ENCODE measurements at regions not wholly inside any gene's neighbourhood (a gene's known extent, or its start where the extent isn't known, plus 50 kb on each side); places are given as distances from the start of the nearest gene placed in this dataset.

DNA sequence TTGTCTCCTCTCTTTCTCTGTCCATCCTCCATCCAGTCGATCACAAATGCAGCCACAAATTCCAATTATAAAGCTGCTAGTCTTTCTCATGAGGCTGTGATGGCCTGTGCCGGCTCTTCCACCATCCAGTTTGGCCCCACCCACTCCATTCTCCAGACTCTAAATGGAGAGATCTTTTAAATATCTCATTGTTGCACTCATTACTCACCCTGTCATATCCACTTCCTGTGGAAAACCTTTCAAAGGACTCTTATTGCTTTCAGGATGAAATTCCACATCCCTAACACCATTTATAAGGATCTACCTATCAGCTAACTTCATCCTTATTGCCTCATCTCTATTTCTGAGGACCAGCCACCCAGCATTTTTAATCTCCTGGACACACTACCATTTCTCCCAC lies 70.6 kb downstream of the NRN1 start:
- H3K9me3 ChIP-seq (ENCODE audit: control insufficient read depth in 1 of 2, insufficient read depth in 1 of 2, low read length in 2 of 2): no peaks in the 10 kb centered on the region
- Mint-ChIP-seq H3K27ac (no peak overlapping the region), H3K4me1 (ENCODE audit: low read depth) (no peaks in the 10 kb centered on the region), H3K9me3 (no peaks in the 10 kb centered on the region), H3K4me3 (no peak overlapping the region), H3K36me3 (ENCODE audit: low read depth) (no peaks in the 10 kb centered on the region), H3K27me3 (peaks cover 27% of the 10 kb centered on the region)
- no peak overlapping the region for H3K4me3 ChIP-seq (ENCODE audit: low read length)
- TF ChIP-seq CTCF (IDR thresholded peaks at IDR 0.05): no peak
- ChIA-PET POLR2A (no interaction called here), CTCF (no interaction called here)
- no peak for ATAC-seq (ENCODE audit: poor library complexity)
- no peak overlapping the region for H3K27ac ChIP-seq (ENCODE audit: low read depth in 1 of 2, low read length in 2 of 2)
- H3K4me1 ChIP-seq (ENCODE audit: insufficient read depth, low read length): no peaks in the 10 kb centered on the region
- H3K27me3 ChIP-seq (ENCODE audit: control insufficient read depth in 1 of 2, insufficient read depth in 2 of 2, low read length in 2 of 2): peaks cover 0 to 6% of the 10 kb centered on the region in 2 experiments
- DNase-seq: no peak
- intact Hi-C loops (cut with DNase I, micrococcal nuclease): no loop called here
- H3K36me3 ChIP-seq (ENCODE audit: insufficient read depth, low read length): no peaks in the 10 kb centered on the region

DNA sequence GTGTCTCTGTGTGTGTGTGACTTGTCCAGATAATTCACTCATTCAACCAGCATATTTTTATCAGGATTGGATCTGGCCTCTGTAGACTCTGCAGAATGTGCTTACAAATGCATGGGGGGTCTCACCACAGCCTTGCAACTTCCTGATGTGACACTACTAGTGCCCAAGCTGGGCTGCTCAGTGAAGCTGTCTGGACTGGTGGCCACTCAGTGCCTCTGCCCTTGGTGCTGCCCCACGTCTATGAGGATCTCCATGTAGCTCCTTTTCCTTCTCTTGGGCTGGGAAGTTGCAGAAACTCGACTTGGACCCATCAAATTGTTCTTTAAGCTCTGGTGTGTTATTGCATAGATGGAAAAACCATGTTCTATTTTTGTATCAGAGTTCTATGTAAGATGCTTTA lies 75.8 kb downstream of the NRN1 start:
- no peaks in the 10 kb centered on the region for H3K36me3 Mint-ChIP-seq (ENCODE audit: low read depth)
- H3K9me3 Mint-ChIP-seq: no peaks in the 10 kb centered on the region
- H3K4me3 Mint-ChIP-seq: no peak overlapping the region
- DNase-seq (no peak), ATAC-seq (ENCODE audit: poor library complexity) (no peak)
- Histone ChIP-seq H3K9me3 (ENCODE audit: control insufficient read depth in 1 of 2, insufficient read depth in 1 of 2, low read length in 2 of 2) (peaks cover 0 to 5% of the 10 kb centered on the region in 2 experiments), H3K4me1 (ENCODE audit: insufficient read depth, low read length) (peaks cover 4% of the 10 kb centered on the region), H3K36me3 (ENCODE audit: insufficient read depth, low read length) (no peaks in the 10 kb centered on the region), H3K27me3 (ENCODE audit: control insufficient read depth in 1 of 2, insufficient read depth in 2 of 2, low read length in 2 of 2) (peaks cover 0 to 8% of the 10 kb centered on the region in 2 experiments), H3K4me3 (ENCODE audit: low read length) (no peak overlapping the region), H3K27ac (ENCODE audit: low read depth in 1 of 2, low read length in 2 of 2) (no peak overlapping the region)
- H3K4me1 Mint-ChIP-seq (ENCODE audit: low read depth): no peaks in the 10 kb centered on the region
- CTCF ChIA-PET: no interaction called here
- no peak overlapping the region for H3K27ac Mint-ChIP-seq
- H3K27me3 Mint-ChIP-seq: peaks cover 31% of the 10 kb centered on the region
- TF ChIP-seq CTCF (IDR thresholded peaks at IDR 0.05): no peak
- intact Hi-C loops (cut with DNase I, micrococcal nuclease): no loop called here
- POLR2A ChIA-PET: no interaction called here

DNA sequence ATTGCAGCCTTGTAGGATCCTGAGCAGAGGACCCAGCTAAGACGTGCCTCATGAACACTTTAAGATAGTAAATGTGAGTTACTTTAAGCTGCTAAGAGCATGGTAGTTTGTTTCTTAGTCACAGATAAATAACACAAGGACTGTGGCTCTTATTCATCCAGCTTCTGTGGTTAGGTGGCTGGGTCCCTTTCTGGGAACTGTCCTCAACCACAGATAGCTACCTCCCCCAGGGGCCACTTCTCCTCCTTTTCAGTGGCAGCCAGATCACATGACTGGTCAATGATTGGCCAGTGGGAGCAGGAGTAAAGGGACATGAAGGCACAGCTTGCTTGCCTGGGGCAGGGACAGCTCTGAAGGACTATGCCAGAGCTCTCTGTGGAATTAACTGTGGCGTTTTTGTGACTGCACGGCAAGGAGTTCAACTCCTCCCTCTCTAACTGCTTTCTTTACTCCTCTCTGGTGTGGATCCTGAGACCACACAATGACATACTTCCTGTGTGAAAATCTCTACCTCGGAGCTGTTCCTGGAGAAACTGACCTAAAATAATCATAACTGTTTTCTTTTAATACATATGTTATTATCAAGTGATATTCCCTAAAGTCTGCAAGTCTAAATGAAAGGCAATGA lies 76.5 kb downstream of the NRN1 start:
- H3K27me3 ChIP-seq (ENCODE audit: control insufficient read depth in 1 of 2, insufficient read depth in 2 of 2, low read length in 2 of 2): peaks cover 0 to 3% of the 10 kb centered on the region in 2 experiments
- CTCF ChIA-PET: no interaction called here
- TF ChIP-seq CTCF (IDR thresholded peaks at IDR 0.05): no peak
- ATAC-seq (ENCODE audit: poor library complexity) (no peak), DNase-seq (no peak)
- no peaks in the 10 kb centered on the region for H3K4me1 Mint-ChIP-seq (ENCODE audit: low read depth)
- intact Hi-C loops (cut with DNase I, micrococcal nuclease): no loop called here
- H3K27ac ChIP-seq (ENCODE audit: low read depth in 1 of 2, low read length in 2 of 2): no peak overlapping the region
- H3K36me3 Mint-ChIP-seq (ENCODE audit: low read depth): peaks cover 2% of the 10 kb centered on the region
- H3K9me3 Mint-ChIP-seq: peaks cover 2% of the 10 kb centered on the region
- H3K4me3 ChIP-seq (ENCODE audit: low read length): no peak overlapping the region
- peaks cover 0 to 11% of the 10 kb centered on the region in 2 experiments for H3K9me3 ChIP-seq (ENCODE audit: control insufficient read depth in 1 of 2, insufficient read depth in 1 of 2, low read length in 2 of 2)
- no peak overlapping the region for H3K4me3 Mint-ChIP-seq
- H3K36me3 ChIP-seq (ENCODE audit: insufficient read depth, low read length): no peaks in the 10 kb centered on the region
- H3K4me1 ChIP-seq (ENCODE audit: insufficient read depth, low read length): peaks cover 4% of the 10 kb centered on the region
- POLR2A ChIA-PET: no interaction called here
- no peak overlapping the region for H3K27ac Mint-ChIP-seq
- H3K27me3 Mint-ChIP-seq: peaks cover 24% of the 10 kb centered on the region

All from CD4-positive, alpha-beta T cell (primary cell).